HUES48 (cell line): ENCODE measurements at regions not wholly inside any gene's neighbourhood (a gene's known extent, or its start where the extent isn't known, plus 50 kb on each side); places are given as distances from the start of the nearest gene placed in this dataset.
"Not testable (repeated sequence)": the region's sequence is repeated elsewhere in the genome, so short reads cannot be mapped to it uniquely, and the experiment has no call there.

Source experiments
- H3K27ac ChIP-seq: one replicate; pipeline ENCODE4 v1.7.0; 2013; ENCODE audit warnings: low read depth, low read length, inconsistent platforms
- H3K27me3 ChIP-seq: 2 replicates; pipeline ENCODE4 v1.6.1; 2013; ENCODE audit warnings: mild to moderate bottlenecking, low read length; ENCODE audit not compliant: control insufficient read depth, insufficient read depth
- H3K36me3 ChIP-seq: 2 replicates; pipeline ENCODE4 v1.6.1; 2013; ENCODE audit warnings: low read length; ENCODE audit not compliant: control insufficient read depth, insufficient read depth
- H3K4me1 ChIP-seq: 2 replicates; pipeline ENCODE4 v1.6.1; 2013; ENCODE audit warnings: mild to moderate bottlenecking, low read length; ENCODE audit not compliant: control insufficient read depth, insufficient read depth
- H3K4me3 ChIP-seq: 2 replicates; pipeline ENCODE4 v1.5.1; 2013; ENCODE audit warnings: mild to moderate bottlenecking, low read depth, low read length
- H3K9ac ChIP-seq: 2 replicates; pipeline ENCODE4 v1.6.1; 2013; ENCODE audit warnings: mild to moderate bottlenecking, low read depth, low read length, moderate library complexity
- H3K9me3 ChIP-seq: 2 replicates; pipeline ENCODE4 v1.6.1; 2013; ENCODE audit warnings: low read length; ENCODE audit not compliant: control insufficient read depth, insufficient read depth

DNA sequence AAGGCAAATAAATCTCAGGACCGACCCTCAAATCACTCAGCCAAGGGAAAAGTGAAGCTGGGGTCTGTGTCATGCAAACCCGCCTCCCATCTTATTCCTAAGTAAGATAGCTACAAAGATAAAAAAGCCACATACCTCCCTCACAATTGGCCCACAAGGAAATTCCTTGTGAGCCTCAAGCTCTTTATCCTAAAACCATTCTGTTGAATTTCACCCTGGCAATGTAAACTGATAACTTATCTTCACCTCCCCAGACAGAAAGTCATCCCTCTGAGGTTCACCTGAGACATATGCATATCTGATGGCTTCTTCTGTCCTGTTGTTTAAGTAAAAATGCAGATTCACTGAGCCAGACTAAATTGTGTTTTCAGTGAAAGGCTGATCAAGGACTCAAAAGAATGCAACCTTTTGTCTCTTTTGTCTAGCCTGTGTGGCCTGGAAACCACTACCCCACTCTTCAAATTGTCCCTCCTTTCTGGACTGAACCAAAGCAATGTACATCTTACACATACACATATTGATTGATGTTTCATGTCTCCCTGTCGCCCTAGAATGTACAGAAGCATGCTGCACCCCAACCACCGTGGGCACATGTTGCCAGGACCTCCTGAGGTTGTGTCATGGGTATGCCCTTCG is 91.3 kb downstream of the MFAP3L start:
- Histone ChIP-seq H3K27me3 (no peaks in the 10 kb centered on the region), H3K9ac (peak overlapping the region; percentile 6; the same call in 1 of the 2 replicates), H3K4me3 (no peak overlapping the region), H3K4me1 (peaks cover 25% of the 10 kb centered on the region), H3K27ac (peak overlapping the region; percentile 70), H3K36me3 (no peaks in the 10 kb centered on the region), H3K9me3 (no peaks in the 10 kb centered on the region)

DNA sequence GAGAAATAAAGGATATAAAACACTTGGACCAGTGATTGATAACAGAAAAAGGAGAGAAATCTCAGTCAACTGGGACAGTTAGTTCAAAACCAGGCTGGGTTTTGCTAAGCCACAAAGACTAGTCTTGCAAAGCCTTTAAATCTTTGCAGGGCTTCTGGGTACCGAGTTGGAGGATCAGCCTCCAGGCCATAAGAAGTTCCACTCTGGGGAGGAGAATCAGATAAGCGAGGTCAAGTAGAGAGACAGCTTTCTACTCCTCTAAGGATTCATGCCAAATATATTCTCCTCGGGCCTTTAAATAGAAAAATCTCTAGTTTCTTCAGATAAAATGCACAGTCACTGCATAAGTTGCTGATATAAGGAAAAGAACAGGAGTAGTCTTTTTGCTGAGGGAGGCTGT is 92.7 kb downstream of the MFAP3L start:
- no peaks in the 10 kb centered on the region for H3K36me3 ChIP-seq
- H3K4me3 ChIP-seq: no peak overlapping the region
- H3K27ac ChIP-seq: no peak overlapping the region
- no peak overlapping the region for H3K9ac ChIP-seq
- H3K27me3 ChIP-seq: no peaks in the 10 kb centered on the region
- H3K9me3 ChIP-seq: no peaks in the 10 kb centered on the region
- peaks cover 19% of the 10 kb centered on the region for H3K4me1 ChIP-seq

DNA sequence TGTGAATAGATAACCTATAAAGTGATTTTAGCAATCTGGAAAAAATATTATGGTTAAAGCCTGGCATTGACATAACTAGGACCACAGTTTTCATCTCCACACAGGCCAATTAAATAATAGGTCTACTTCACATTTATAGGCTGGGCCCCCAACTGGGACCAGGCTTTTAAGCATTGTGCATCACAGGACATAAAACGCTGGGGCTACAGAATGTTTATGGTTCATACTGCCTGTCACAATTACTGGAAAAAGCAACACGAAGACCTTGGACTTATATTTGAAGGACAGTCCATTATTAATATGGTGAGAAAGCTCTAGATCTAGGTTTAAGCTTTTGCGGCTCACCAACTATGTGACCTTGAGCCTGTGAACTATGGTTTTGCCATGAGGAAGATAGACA is 94.2 kb downstream of the MFAP3L start:
- H3K9ac ChIP-seq: no peak overlapping the region
- no peaks in the 10 kb centered on the region for H3K36me3 ChIP-seq
- no peak overlapping the region for H3K27ac ChIP-seq
- peaks cover 19% of the 10 kb centered on the region for H3K4me1 ChIP-seq
- no peaks in the 10 kb centered on the region for H3K9me3 ChIP-seq
- H3K4me3 ChIP-seq: no peak overlapping the region
- no peaks in the 10 kb centered on the region for H3K27me3 ChIP-seq

DNA sequence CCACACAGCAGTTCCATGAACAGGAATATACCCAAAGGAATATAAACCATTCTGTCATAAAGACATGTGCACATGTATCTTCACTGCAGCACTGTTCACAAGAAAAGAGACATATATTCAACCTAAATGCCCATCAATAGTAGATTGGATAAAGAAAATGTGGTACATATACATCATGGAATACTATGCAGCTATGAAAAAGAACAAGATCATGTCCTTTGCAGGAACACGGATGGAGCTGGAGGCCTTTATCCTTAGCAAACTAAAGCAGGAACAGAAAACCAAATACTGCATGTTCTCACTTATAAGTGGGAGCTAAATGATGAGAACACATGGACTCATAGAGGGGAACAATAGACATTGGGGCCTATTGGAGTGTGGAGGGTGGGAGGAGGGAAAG is 95.4 kb downstream of the MFAP3L start:
- H3K4me3 ChIP-seq, H3K27ac ChIP-seq, H3K27me3 ChIP-seq, H3K36me3 ChIP-seq, H3K9ac ChIP-seq, H3K9me3 ChIP-seq: not testable (repeated sequence)
- peaks cover 19% of the 10 kb centered on the region for H3K4me1 ChIP-seq

DNA sequence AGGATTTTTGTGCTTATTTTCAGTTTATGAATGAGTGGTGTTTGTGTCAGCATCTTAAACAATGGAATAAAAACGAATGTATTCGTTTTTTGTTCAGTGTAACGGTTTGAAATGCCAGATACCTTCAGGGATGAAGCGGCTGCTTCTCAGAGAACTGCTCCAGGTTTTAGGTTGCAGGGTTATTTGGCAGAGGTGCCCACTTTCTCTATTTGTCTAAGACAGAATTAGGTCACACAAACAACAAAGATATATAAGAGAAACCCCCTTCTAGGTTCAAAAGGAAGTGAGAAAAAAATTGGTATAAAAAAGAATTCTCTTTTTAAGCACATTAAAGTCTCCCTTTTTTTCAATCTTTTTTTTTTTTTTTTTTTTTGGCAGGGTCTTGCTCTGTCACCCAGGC is 98.9 kb downstream of the MFAP3L start:
- Histone ChIP-seq H3K27ac (no peak overlapping the region), H3K9ac (no peak overlapping the region), H3K27me3 (no peaks in the 10 kb centered on the region), H3K4me1 (peaks cover 8% of the 10 kb centered on the region), H3K4me3 (no peak overlapping the region), H3K9me3 (no peaks in the 10 kb centered on the region), H3K36me3 (no peaks in the 10 kb centered on the region)

DNA sequence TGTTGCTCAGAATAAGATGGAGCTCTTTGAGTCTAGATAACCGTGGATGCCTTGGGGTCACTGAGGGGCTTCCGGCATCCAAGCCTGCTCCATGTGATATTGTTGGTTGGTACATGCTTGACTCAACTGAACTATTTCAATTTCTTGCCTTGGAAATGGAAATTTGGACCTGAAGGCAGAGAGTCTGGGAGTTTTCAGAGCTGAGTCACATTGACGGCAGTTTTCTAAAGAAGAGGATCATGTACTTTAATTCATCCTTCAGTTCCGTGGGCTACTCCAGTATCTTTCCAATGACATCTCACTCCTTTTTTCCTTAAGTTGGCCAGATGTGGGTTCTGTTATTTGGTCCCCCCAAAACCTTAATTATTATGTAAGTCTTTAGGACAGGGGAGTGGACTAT is 100.5 kb downstream of the MFAP3L start:
- H3K36me3 ChIP-seq: no peaks in the 10 kb centered on the region
- H3K9ac ChIP-seq: no peak overlapping the region
- H3K27ac ChIP-seq: no peak overlapping the region
- no peak overlapping the region for H3K4me3 ChIP-seq
- peaks cover 12% of the 10 kb centered on the region for H3K4me1 ChIP-seq
- H3K9me3 ChIP-seq: no peaks in the 10 kb centered on the region
- no peaks in the 10 kb centered on the region for H3K27me3 ChIP-seq

DNA sequence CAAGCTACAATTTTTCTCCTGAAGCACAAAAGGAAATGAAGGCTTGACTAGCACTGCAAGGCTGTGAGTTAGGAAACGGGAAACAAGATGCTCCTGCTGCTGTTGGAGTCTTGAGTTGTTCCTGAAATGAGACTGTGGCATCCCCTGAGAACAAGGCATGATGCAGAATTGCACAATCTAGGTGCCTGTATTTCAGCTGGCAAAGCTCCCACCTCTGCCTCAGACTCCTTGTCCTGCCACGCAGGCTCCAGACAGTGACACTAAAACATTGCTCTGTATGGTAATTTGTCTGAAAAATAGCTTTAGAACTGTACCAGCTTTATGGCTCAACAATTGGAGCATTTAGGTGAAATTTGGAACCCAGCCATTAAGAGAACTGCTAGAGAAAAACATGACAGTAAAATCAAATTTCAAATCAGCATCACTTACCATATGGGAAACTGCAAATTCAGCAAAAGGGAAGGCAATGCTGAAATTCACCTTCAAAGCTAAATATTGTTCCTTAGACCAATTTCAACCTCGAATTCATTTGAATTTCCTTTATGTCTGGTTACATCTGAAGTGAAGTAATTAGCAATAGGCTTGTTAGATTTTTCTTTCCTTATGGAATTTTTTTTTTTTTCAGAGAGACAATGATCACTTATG is 103.4 kb downstream of the MFAP3L start:
- H3K27ac ChIP-seq: no peak overlapping the region
- no peaks in the 10 kb centered on the region for H3K27me3 ChIP-seq
- H3K4me1 ChIP-seq: peaks cover 31% of the 10 kb centered on the region
- H3K36me3 ChIP-seq: no peaks in the 10 kb centered on the region
- H3K9ac ChIP-seq: no peak overlapping the region
- no peak overlapping the region for H3K4me3 ChIP-seq
- H3K9me3 ChIP-seq: peaks cover 3% of the 10 kb centered on the region; the same call in 1 of the 2 replicates

DNA sequence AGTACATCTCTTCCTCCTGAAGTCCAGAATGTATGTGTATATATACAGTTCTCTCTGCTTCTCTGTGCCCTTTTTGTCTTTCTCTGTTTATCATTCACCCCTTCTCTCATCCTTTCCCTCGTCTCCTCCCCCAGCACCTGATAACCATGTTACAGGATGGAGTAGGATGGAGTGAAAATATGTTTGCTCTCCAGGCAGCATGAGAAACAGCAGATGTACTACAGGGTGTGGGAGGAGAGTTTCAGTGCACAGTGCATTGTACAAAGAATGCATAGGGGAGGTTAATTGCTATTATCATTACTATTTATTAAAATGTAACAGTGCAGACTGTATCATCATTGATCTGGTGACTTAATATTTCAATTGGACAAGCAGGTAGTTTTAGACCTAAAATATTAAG is 104.5 kb downstream of the MFAP3L start:
- Histone ChIP-seq H3K9me3 (peaks cover 11% of the 10 kb centered on the region), H3K27ac (no peak overlapping the region), H3K9ac (no peak overlapping the region), H3K27me3 (no peaks in the 10 kb centered on the region), H3K4me1 (peaks cover 31% of the 10 kb centered on the region), H3K4me3 (no peak overlapping the region), H3K36me3 (no peaks in the 10 kb centered on the region)

DNA sequence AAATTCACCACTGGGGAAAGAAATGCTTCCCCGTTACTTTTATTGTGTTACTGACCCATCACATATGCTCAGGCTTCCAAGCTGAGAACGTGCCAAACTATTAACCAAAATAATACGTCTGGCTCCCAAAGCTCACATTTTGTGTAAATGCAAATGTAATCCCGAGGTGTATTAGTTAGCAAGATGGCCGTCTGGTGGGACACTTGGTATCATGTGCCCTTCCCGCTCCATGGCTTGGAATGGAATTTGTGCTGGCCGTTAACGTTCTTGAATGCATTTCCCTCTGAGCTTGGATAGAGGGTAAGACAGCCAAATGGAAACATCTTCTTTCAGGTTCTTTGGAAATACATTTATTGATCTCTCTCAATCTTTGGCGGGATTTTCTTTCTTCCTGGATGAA is 105.0 kb downstream of the MFAP3L start:
- no peak overlapping the region for H3K4me3 ChIP-seq
- no peaks in the 10 kb centered on the region for H3K27me3 ChIP-seq
- no peak overlapping the region for H3K9ac ChIP-seq
- peaks cover 31% of the 10 kb centered on the region for H3K4me1 ChIP-seq
- no peak overlapping the region for H3K27ac ChIP-seq
- no peaks in the 10 kb centered on the region for H3K36me3 ChIP-seq
- peaks cover 14% of the 10 kb centered on the region for H3K9me3 ChIP-seq

DNA sequence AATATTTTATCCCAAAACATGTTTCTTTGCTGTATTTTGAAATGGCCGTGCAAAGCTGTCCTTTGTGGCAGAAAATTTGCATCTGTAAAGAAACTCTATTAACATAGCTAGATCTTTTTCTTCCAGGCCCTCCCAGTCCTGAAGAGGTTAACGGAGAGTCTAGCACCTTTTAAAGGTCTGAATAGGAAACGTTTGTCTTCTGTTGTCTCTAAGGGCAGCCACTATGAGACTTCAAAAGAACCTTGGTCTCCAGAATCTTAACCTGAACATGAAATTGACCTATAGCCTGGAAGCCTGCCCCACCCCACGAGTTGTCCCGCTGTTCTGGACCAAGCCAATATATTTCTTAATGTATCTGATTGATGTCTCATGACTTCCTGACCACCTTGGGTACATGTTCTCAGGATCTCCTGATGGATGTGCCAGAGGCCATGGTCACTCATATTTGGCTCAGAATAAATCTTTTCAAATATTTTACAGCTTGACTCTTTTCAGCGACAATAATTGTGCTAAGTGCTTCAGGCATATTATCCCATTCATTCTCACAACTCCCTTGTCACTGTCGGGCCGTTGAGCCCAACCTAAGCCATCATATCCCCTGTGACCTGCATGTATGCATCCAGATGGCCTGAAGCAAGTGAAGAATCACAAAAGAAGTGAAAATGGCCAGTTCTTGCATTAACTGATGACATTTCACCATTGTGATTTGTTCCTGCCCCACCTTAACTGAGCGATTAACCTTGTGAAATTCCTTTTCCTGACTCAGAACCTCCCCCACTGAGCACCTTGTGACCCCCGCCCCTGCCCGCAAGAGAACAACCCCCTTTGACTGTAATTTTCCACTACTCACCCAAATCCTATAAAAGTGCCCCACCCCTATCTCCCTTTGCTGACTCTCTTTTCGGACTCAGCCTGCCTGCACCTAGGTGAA is 106.7 kb downstream of the MFAP3L start:
- H3K27me3 ChIP-seq, H3K36me3 ChIP-seq: not testable (repeated sequence)
- H3K4me3 ChIP-seq: peak overlapping the region; percentile 32
- peaks cover 31% of the 10 kb centered on the region for H3K4me1 ChIP-seq
- peaks cover 18% of the 10 kb centered on the region for H3K9me3 ChIP-seq
- H3K27ac ChIP-seq: peak overlapping the region; percentile 95
- H3K9ac ChIP-seq: peak overlapping the region; percentile 22; the same call in 1 of the 2 replicates

DNA sequence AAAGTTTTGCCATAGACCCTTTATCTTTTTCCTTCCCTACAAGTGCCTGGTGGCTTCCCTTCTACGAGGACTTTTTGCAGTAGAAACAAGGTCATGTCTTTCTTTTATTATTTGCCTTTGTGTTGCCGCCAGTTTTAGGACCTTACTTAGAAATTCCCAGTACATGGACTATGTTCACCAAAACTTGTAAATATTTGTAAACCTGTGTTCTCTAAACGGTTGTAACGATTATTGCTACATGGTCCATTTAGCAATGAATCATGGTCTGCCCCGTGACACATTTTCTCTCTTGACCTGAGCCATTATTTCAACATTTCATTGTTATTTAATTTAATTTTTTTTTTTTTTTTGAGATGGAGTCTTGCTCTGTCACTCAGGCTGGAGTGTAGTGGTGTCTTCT is 110.7 kb downstream of the MFAP3L start:
- Histone ChIP-seq H3K9ac (no peak overlapping the region), H3K27me3 (no peaks in the 10 kb centered on the region), H3K27ac (no peak overlapping the region), H3K36me3 (no peaks in the 10 kb centered on the region), H3K9me3 (peaks cover 21% of the 10 kb centered on the region), H3K4me1 (peaks cover 18% of the 10 kb centered on the region), H3K4me3 (no peak overlapping the region)
